SK-N-SH treated with all-trans-retinoic acid at 6 μM for 48 hours (cell line): ENCODE measurements at regions not wholly inside any gene's neighbourhood (a gene's known extent, or its start where the extent isn't known, plus 50 kb on each side); places are given as distances from the start of the nearest gene placed in this dataset.

ENCODE experiments used
- ATAC-seq: fragments of 200-7000 bp; cut with Tn5 transposase; 3 replicates; pipeline ENCODE4 v1.9.1; 2020; ENCODE audit warnings: mild to moderate bottlenecking, moderate library complexity
- BACH2 ChIP-seq: fragments of 250-450 bp; sonication (Bioruptor Pico); IDR thresholded peaks from 2 replicates; pipeline ENCODE4 v1.9.0; 2021; ENCODE audit warnings: mild to moderate bottlenecking, borderline replicate concordance
- CREB5 ChIP-seq: fragments of 250-450 bp; sonication (Bioruptor Pico); IDR thresholded peaks from 2 replicates; pipeline ENCODE4 v1.5.1; 2020; ENCODE audit warnings: low read depth, mild to moderate bottlenecking, moderate library complexity
- GLIS3 ChIP-seq: fragments of 250-450 bp; sonication (Bioruptor Pico); IDR thresholded peaks from 2 replicates; pipeline ENCODE4 v1.5.0; 2020; ENCODE audit warnings: mild to moderate bottlenecking, moderate library complexity
- ISL1 ChIP-seq: fragments of 250-450 bp; sonication (Bioruptor Pico); IDR thresholded peaks from 2 replicates; pipeline ENCODE4 v2.1.2; 2022; ENCODE audit warnings: mild to moderate bottlenecking, moderate library complexity
- OSR1 ChIP-seq: fragments of 250-450 bp; sonication (Bioruptor Pico); IDR thresholded peaks from 2 replicates; pipeline ENCODE4 v1.8.0; 2022; ENCODE audit warnings: moderate library complexity, mild to moderate bottlenecking, inconsistent platforms
- PATZ1 ChIP-seq: fragments of 250-450 bp; sonication (Bioruptor Pico); IDR thresholded peaks from 2 replicates; pipeline ENCODE4 v1.8.0; 2020; ENCODE audit warnings: mild to moderate bottlenecking, moderate library complexity, borderline replicate concordance
- RARB ChIP-seq: fragments of 250-450 bp; sonication (Bioruptor Pico); IDR thresholded peaks from 2 replicates; pipeline ENCODE4 v1.8.0; 2021; ENCODE audit warnings: mild to moderate bottlenecking, moderate library complexity
- SNAI2 ChIP-seq: fragments of 250-450 bp; sonication (Bioruptor Pico); IDR thresholded peaks from 2 replicates; pipeline ENCODE4 v1.5.0; 2020; ENCODE audit warnings: mild to moderate bottlenecking, moderate library complexity
- TCF4 ChIP-seq: fragments of 250-450 bp; sonication (Bioruptor Pico); IDR thresholded peaks from 2 replicates; pipeline ENCODE4 v1.8.0; 2021; ENCODE audit warnings: mild to moderate bottlenecking, moderate library complexity, borderline replicate concordance
- TOX ChIP-seq: fragments of 250-450 bp; sonication (Bioruptor Pico); IDR thresholded peaks from 2 replicates; pipeline ENCODE4 v1.8.0; 2021; ENCODE audit warnings: mild to moderate bottlenecking, moderate library complexity, borderline replicate concordance
- TSHZ2 ChIP-seq: fragments of 250-450 bp; sonication (Bioruptor Pico); IDR thresholded peaks from 2 replicates; pipeline ENCODE4 v1.5.0; 2020; ENCODE audit warnings: mild to moderate bottlenecking, moderate library complexity
- ZFP30 ChIP-seq: fragments of 450-650 bp; formaldehyde crosslinking; IDR thresholded peaks from 2 replicates; pipeline ENCODE4 v1.5.0; 2022; ENCODE audit warnings: mild to moderate bottlenecking, moderate library complexity
- ZNF565 ChIP-seq: fragments of 450-650 bp; formaldehyde crosslinking; conservative IDR thresholded peaks from 2 replicates; pipeline ENCODE4 v1.5.0; 2020; ENCODE audit warnings: low read depth, mild to moderate bottlenecking, moderate library complexity
- ZNF70 ChIP-seq: fragments of 450-650 bp; formaldehyde crosslinking; IDR thresholded peaks from 2 replicates; pipeline ENCODE4 v1.5.0; 2020; ENCODE audit warnings: mild to moderate bottlenecking, moderate library complexity
- ZNF8 ChIP-seq: fragments of 450-650 bp; formaldehyde crosslinking; IDR thresholded peaks from 2 replicates; pipeline ENCODE4 v1.5.0; 2020; ENCODE audit warnings: mild to moderate bottlenecking, moderate library complexity
- TF ChIP-seq, protein P1 (sequence below): fragments of 250-450 bp; sonication (Bioruptor Pico); IDR thresholded peaks from 2 replicates; pipeline ENCODE4 v1.5.1; 2021; ENCODE audit warnings: mild to moderate bottlenecking, moderate library complexity

GRCh38 chr10:71069909-71070666 lies 142.3 kb upstream of the UNC5B start:
- TF ChIP-seq ZNF8 (no peak), OSR1 (CRISPR knock-in tag) (no peak), RARB (CRISPR knock-in tag) (no peak), GLIS3 (CRISPR knock-in tag) (no peak), TSHZ2 (CRISPR knock-in tag) (no peak)
- TF ChIP-seq, all 23 proteins: peak for 0
- ATAC-seq: no peak

DNA sequence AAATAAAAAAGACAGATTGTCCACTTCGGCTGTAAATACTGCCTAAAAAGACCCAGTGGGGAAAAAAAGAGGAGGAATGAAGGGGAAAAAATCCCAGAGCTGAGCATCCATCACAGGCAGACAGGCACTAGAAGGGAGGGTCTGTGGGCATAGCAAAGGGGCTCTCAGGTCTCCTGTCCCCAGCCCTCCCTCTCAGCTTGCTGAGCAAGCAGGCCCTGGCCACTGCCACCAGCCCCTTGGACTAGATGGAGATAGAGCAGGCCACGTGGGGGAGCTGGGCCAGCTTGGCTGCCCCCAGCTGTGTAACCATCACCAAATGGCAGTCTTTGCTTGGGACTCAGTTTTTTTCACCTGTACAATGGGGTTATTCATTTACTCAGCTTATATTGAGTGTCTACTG lies 141.6 kb upstream of the UNC5B start:
- TF ChIP-seq ZFP30 (CRISPR knock-in tag) (no peak), ISL1 (CRISPR knock-in tag) (no peak), SNAI2 (CRISPR knock-in tag) (no peak), ZNF565 (CRISPR knock-in tag) (no peak), ZNF8 (no peak), CREB5 (CRISPR knock-in tag) (no peak), RARB (CRISPR knock-in tag) (no peak), ZNF70 (CRISPR knock-in tag) (no peak), PATZ1 (CRISPR knock-in tag) (no peak)
- TF ChIP-seq, protein P1, sequence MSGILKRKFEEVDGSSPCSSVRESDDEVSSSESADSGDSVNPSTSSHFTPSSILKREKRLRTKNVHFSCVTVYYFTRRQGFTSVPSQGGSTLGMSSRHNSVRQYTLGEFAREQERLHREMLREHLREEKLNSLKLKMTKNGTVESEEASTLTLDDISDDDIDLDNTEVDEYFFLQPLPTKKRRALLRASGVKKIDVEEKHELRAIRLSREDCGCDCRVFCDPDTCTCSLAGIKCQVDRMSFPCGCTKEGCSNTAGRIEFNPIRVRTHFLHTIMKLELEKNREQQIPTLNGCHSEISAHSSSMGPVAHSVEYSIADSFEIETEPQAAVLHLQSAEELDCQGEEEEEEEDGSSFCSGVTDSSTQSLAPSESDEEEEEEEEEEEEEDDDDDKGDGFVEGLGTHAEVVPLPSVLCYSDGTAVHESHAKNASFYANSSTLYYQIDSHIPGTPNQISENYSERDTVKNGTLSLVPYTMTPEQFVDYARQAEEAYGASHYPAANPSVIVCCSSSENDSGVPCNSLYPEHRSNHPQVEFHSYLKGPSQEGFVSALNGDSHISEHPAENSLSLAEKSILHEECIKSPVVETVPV (CRISPR knock-in tag): no peak
- no peak for ATAC-seq

- TF ChIP-seq GLIS3 (CRISPR knock-in tag): no peak
- no peak for TF ChIP-seq PATZ1 (CRISPR knock-in tag)
- TF ChIP-seq TCF4: no peak
- TF ChIP-seq TOX (CRISPR knock-in tag): no peak
- ATAC-seq: no peak
These were observed 140.1 kb upstream of the UNC5B start for GRCh38 chr10:71072131-71072822.

DNA sequence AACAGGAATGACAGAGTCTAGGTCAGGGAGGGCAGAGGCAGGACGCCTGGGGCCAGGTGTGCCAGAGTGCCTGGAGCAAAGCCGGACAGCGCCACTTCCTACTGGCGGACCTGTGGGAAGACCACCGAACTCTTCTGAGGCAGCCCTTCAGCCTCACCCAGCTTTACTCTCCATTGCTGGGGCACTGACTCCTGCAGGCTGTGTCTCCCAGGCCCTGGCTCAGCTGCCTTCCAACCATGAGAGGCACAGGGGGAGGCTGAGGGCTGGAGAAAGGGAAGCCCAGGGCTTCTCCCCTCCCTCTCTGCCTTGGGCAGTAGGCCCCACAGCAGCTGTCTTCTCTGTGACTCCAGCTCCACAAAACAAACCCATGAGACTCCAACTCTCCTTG lies 139.6 kb upstream of the UNC5B start:
- ATAC-seq: no peak
- TF ChIP-seq TSHZ2 (CRISPR knock-in tag) (no peak), SNAI2 (CRISPR knock-in tag) (no peak), ZNF8 (no peak), ZNF70 (CRISPR knock-in tag) (no peak), BACH2 (no peak)
